ENCODE measurements at regions not wholly inside any gene's neighbourhood (a gene's known extent, or its start where the extent isn't known, plus 50 kb on each side); places are given as distances from the start of the nearest gene placed in this dataset.

GRCh38 chr9:71557310-71557709, 211.0 kb downstream of the CEMIP2 start:
- H3K27ac ChIP-seq = no peak overlapping the region
- TF ChIP-seq CTCF (IDR thresholded peaks at IDR 0.05) (no peak), POLR2A (IDR thresholded peaks at IDR 0.05) (no peak)
- intact Hi-C loops (cut with DNase I; ENCODE audit: low total_unique reads) = no loop called here
- 40 to 43% methylated on average over 2 of the region's 2 CpGs for WGBS, 2 donors
- no peaks in the 10 kb centered on the region for H3K36me3 ChIP-seq (ENCODE audit: low read depth, missing control alignments)
- no peak overlapping the region for H3K4me3 ChIP-seq
- no peaks in the 10 kb centered on the region for H3K27me3 ChIP-seq
- H3K9me3 ChIP-seq = no peaks in the 10 kb centered on the region
- H3K4me1 ChIP-seq = no peaks in the 10 kb centered on the region
- DNase-seq = no peak

- no peaks in the 10 kb centered on the region for H3K9me3 ChIP-seq
- H3K36me3 ChIP-seq (ENCODE audit: low read depth, missing control alignments) = no peaks in the 10 kb centered on the region
- TF ChIP-seq CTCF (IDR thresholded peaks at IDR 0.05) (no peak), POLR2A (IDR thresholded peaks at IDR 0.05) (no peak)
- no peaks in the 10 kb centered on the region for H3K4me1 ChIP-seq
- 33 to 37% methylated on average over 7 of the region's 7 CpGs for WGBS, 2 donors
- intact Hi-C loops (cut with DNase I; ENCODE audit: low total_unique reads) = no loop called here
- DNase-seq = no peak
- H3K27ac ChIP-seq = no peak overlapping the region
- H3K27me3 ChIP-seq = no peaks in the 10 kb centered on the region
- no peak overlapping the region for H3K4me3 ChIP-seq
These were observed 215.8 kb downstream of the CEMIP2 start for GRCh38 chr9:71552480-71552879.

- H3K27me3 ChIP-seq = no peaks in the 10 kb centered on the region
- intact Hi-C loops (cut with DNase I; ENCODE audit: low total_unique reads) = no loop called here
- WGBS, 2 donors = 79 to 81% methylated on average over 2 of the region's 2 CpGs
- no peak overlapping the region for H3K4me3 ChIP-seq
- H3K36me3 ChIP-seq (ENCODE audit: low read depth, missing control alignments) = no peaks in the 10 kb centered on the region
- H3K9me3 ChIP-seq = no peaks in the 10 kb centered on the region
- DNase-seq = no peak
- no peak for TF ChIP-seq CTCF (IDR thresholded peaks at IDR 0.05)
- TF ChIP-seq POLR2A (IDR thresholded peaks at IDR 0.05) = no peak
- H3K4me1 ChIP-seq = no peaks in the 10 kb centered on the region
- no peak overlapping the region for H3K27ac ChIP-seq
These were observed 219.3 kb downstream of the CEMIP2 start for GRCh38 chr9:71549023-71549422.

GRCh38 chr9:71544464-71544863, 223.8 kb downstream of the CEMIP2 start:
- intact Hi-C loops (cut with DNase I; ENCODE audit: low total_unique reads) = no loop called here
- 87 to 95% methylated on average over 4 of the region's 4 CpGs for WGBS, 2 donors
- no peak overlapping the region for H3K27ac ChIP-seq
- no peaks in the 10 kb centered on the region for H3K36me3 ChIP-seq (ENCODE audit: low read depth, missing control alignments)
- H3K27me3 ChIP-seq = no peaks in the 10 kb centered on the region
- no peak overlapping the region for H3K4me3 ChIP-seq
- no peaks in the 10 kb centered on the region for H3K9me3 ChIP-seq
- TF ChIP-seq CTCF (IDR thresholded peaks at IDR 0.05) = no peak
- TF ChIP-seq POLR2A (IDR thresholded peaks at IDR 0.05) = no peak
- DNase-seq = no peak
- no peaks in the 10 kb centered on the region for H3K4me1 ChIP-seq

- intact Hi-C loops (cut with DNase I; ENCODE audit: low total_unique reads) = no loop called here
- TF ChIP-seq POLR2A (IDR thresholded peaks at IDR 0.05) (no peak), CTCF (IDR thresholded peaks at IDR 0.05) (no peak)
- Histone ChIP-seq H3K36me3 (ENCODE audit: low read depth, missing control alignments) (no peaks in the 10 kb centered on the region), H3K27ac (no peak overlapping the region), H3K4me3 (no peak overlapping the region), H3K4me1 (no peaks in the 10 kb centered on the region), H3K9me3 (no peaks in the 10 kb centered on the region), H3K27me3 (no peaks in the 10 kb centered on the region)
- no peak for DNase-seq
- WGBS, 2 donors = 91 to 94% methylated on average over 2 of the region's 2 CpGs
These were observed 226.9 kb downstream of the CEMIP2 start for GRCh38 chr9:71541436-71541835.

All from testis (tissue), 2 donors.